ENCODE measurements at regions not wholly inside any gene's neighbourhood (a gene's known extent, or its start where the extent isn't known, plus 50 kb on each side); places are given as distances from the start of the nearest gene placed in this dataset.

DNA sequence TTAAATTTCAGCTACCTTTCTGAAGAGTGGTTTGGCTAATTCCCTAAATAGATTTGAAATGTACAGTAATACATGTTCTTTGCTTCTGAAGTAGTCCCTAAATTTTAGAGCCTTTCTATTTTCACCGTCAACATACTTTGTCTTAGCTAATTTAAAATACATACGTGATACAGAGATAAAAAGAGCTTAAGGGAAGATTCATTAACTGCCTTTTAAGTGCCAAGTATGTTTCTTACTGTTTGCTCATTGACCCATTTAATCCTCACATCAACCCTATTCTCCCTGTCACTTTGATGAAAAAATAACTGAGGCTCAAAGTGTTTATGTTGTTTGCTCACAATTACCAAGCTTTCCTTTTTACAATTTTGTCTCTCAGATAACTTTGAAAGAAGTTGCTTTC lies 118.6 kb upstream of the CDH7 start:
- no TSS peak for BruUV-seq (replicated peaks)
- 0% methylated on average over 2 of the region's 2 CpGs for WGBS (ENCODE audit: insufficient coverage, low coverage, missing lambda C conversion rate)
- CTCF ChIA-PET (ENCODE audit: low intra/inter-chr PET ratio): no interaction called here

DNA sequence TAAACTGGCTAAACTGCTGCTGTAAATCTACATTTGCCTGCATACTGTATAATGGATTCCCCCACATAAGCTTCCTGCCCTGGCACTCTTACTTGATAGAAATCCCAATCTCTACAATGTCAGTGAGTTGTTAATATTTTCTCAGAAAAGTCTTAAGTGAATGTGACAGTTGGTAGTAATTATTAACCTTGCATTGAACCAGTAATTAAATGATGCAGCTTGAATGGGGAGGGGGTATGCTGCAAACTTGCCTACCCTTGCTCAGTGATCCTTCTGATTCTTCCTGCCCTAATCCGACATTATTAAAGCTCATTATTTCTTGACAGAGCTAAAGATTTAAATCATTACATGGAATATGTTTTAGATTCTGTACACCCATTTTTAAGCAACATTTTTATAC lies 119.0 kb upstream of the CDH7 start:
- FAIRE-seq (no peak), DNase-seq (ENCODE audit: extremely low read depth in 1 of 4, low spot score in 3 of 4) (no peak), ATAC-seq (no peak)
- H3K4me2 ChIP-seq (ENCODE audit: insufficient read depth, low read length): no peak overlapping the region
- intact Hi-C loops (cut with micrococcal nuclease) (no loop called here), in situ Hi-C loops (cut with MboI) (no loop called here)
- H4K20me1 ChIP-seq (replicated peaks; ENCODE audit: control insufficient read depth, insufficient read depth, low read length): no peaks in the 10 kb centered on the region
- 10% methylated on average over 1 of the region's 1 CpG for WGBS (ENCODE audit: insufficient coverage, low coverage, missing lambda C conversion rate)
- H3K36me3 ChIP-seq (ENCODE audit: control insufficient read depth, insufficient read depth, low read length): no peaks in the 10 kb centered on the region
- H3K27ac ChIP-seq (ENCODE audit: extremely low read depth, low read depth, low read length): no peak overlapping the region
- no peaks in the 10 kb centered on the region for H3K9me3 ChIP-seq (replicated peaks; ENCODE audit: control insufficient read depth, insufficient read depth, low read depth, low read length)
- H3K79me2 ChIP-seq (ENCODE audit: control insufficient read depth, insufficient read depth, low read length): no peaks in the 10 kb centered on the region
- no TSS peak for BruUV-seq (replicated peaks)
- no peaks in the 10 kb centered on the region for H3K27me3 ChIP-seq (ENCODE audit: control insufficient read depth in 2 of 2, insufficient read depth in 2 of 2, low read length in 2 of 2)
- H3K4me1 ChIP-seq (replicated peaks in 1 of 2; ENCODE audit: control insufficient read depth in 2 of 2, insufficient read depth in 2 of 2, low read length in 2 of 2): no peaks in the 10 kb centered on the region
- H3K4me3 ChIP-seq: no peak overlapping the region
- ChIA-PET CTCF (ENCODE audit: low intra/inter-chr PET ratio) (no interaction called here), POLR2A (no interaction called here)
- no peaks in the 10 kb centered on the region for H3K9me1 ChIP-seq (ENCODE audit: control insufficient read depth, insufficient read depth, low read length)
- TF ChIP-seq EGR1 (conservative IDR thresholded peaks at IDR 0.05) (no peak), ZNF561 (CRISPR knock-in tag; conservative IDR thresholded peaks at IDR 0.05) (no peak), CBX1 (IDR thresholded peaks at IDR 0.05; ENCODE audit: low read depth) (no peak), CREM (IDR thresholded peaks at IDR 0.05; ENCODE audit: low read depth) (no peak), KLF10 (CRISPR knock-in tag; IDR thresholded peaks at IDR 0.05) (no peak)
- TF ChIP-seq, protein P1, sequence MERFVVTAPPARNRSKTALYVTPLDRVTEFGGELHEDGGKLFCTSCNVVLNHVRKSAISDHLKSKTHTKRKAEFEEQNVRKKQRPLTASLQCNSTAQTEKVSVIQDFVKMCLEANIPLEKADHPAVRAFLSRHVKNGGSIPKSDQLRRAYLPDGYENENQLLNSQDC (CRISPR knock-in tag; IDR thresholded peaks at IDR 0.05): no peak
- H3K9ac ChIP-seq (ENCODE audit: insufficient read depth in 1 of 2, low read depth in 2 of 2, low read length in 2 of 2): no peak overlapping the region
- H2AFZ ChIP-seq (ENCODE audit: low read depth, low read length): no peak overlapping the region

More for the DNA sequence above, 118.6 kb upstream of the CDH7 start:
- Histone ChIP-seq H4K20me1 (replicated peaks; ENCODE audit: control insufficient read depth, insufficient read depth, low read length) (no peaks in the 10 kb centered on the region), H3K9me3 (replicated peaks; ENCODE audit: control insufficient read depth, insufficient read depth, low read depth, low read length) (no peaks in the 10 kb centered on the region), H3K9ac (ENCODE audit: insufficient read depth in 1 of 2, low read depth in 2 of 2, low read length in 2 of 2) (no peak overlapping the region), H3K36me3 (ENCODE audit: control insufficient read depth, insufficient read depth, low read length) (no peaks in the 10 kb centered on the region), H3K27ac (ENCODE audit: extremely low read depth, low read depth, low read length) (no peak overlapping the region), H3K4me2 (ENCODE audit: insufficient read depth, low read length) (no peak overlapping the region), H3K79me2 (ENCODE audit: control insufficient read depth, insufficient read depth, low read length) (no peaks in the 10 kb centered on the region), H2AFZ (ENCODE audit: low read depth, low read length) (no peak overlapping the region), H3K9me1 (ENCODE audit: control insufficient read depth, insufficient read depth, low read length) (no peaks in the 10 kb centered on the region), H3K4me3 (no peak overlapping the region), H3K27me3 (ENCODE audit: control insufficient read depth in 2 of 2, insufficient read depth in 2 of 2, low read length in 2 of 2) (no peaks in the 10 kb centered on the region), H3K4me1 (replicated peaks in 1 of 2; ENCODE audit: control insufficient read depth in 2 of 2, insufficient read depth in 2 of 2, low read length in 2 of 2) (no peaks in the 10 kb centered on the region)
- intact Hi-C loops (cut with micrococcal nuclease): no loop called here
- FAIRE-seq (no peak), ATAC-seq (no peak), DNase-seq (ENCODE audit: extremely low read depth in 1 of 4, low spot score in 3 of 4) (no peak)
- POLR2A ChIA-PET: no interaction called here
- in situ Hi-C loops (cut with MboI): no loop called here
- TF ChIP-seq EP300 (IDR thresholded peaks at IDR 0.05; ENCODE audit: low read length) (no peak), ZNF3 (CRISPR knock-in tag; IDR thresholded peaks at IDR 0.05) (no peak), BACH1 (tag; IDR thresholded peaks at IDR 0.05) (no peak), CBX2 (IDR thresholded peaks at IDR 0.05; ENCODE audit: insufficient read depth, low read length, poor library complexity, severe bottlenecking) (no peak)

Data from K562 (cell line).